HG03571 (cell line): ENCODE measurements at regions not wholly inside any gene's neighbourhood (a gene's known extent, or its start where the extent isn't known, plus 50 kb on each side); places are given as distances from the start of the nearest gene placed in this dataset.

ENCODE experiments used
- ATAC-seq: cut with Tn5 transposase; IDR thresholded peaks from one replicate; pipeline ENCODE4 v1.9.1; 2021; ENCODE audit not compliant: unreplicated experiment

GRCh38 chr7:17477182-17477581 lies 178.7 kb downstream of the AHR start:
- ATAC-seq: no peak

- no peak for ATAC-seq
Measured at GRCh38 chr7:17481118-17481517, 182.7 kb downstream of the AHR start.

GRCh38 chr7:17485368-17485767 lies 186.9 kb downstream of the AHR start:
- no peak for ATAC-seq

- no peak for ATAC-seq
Measured at GRCh38 chr7:17485904-17486303, 187.5 kb downstream of the AHR start.

- ATAC-seq: no peak
Measured at GRCh38 chr7:17486835-17487234, 188.4 kb downstream of the AHR start.

GRCh38 chr7:17487343-17487742 lies 188.9 kb downstream of the AHR start:
- ATAC-seq: no peak

GRCh38 chr7:17488829-17489228 lies 190.4 kb downstream of the AHR start:
- ATAC-seq: no peak

GRCh38 chr7:17489961-17490360 lies 191.5 kb downstream of the AHR start:
- ATAC-seq: no peak

GRCh38 chr7:17490825-17491224 lies 192.4 kb downstream of the AHR start:
- no peak for ATAC-seq

GRCh38 chr7:17492437-17492836 lies 194.0 kb downstream of the AHR start:
- ATAC-seq: no peak

- ATAC-seq: no peak
Measured at GRCh38 chr7:17493446-17493845, 195.0 kb downstream of the AHR start.

- no peak for ATAC-seq
Measured at GRCh38 chr7:17495655-17496394, 197.4 kb downstream of the AHR start.

- ATAC-seq: no peak
Measured at GRCh38 chr7:17497136-17497535, 198.7 kb downstream of the AHR start.

- ATAC-seq: no peak
Measured at GRCh38 chr7:17497549-17498167, 199.2 kb downstream of the AHR start.

- ATAC-seq: no peak
Measured at GRCh38 chr7:17498230-17498629, 199.8 kb downstream of the AHR start.

- no peak for ATAC-seq
Measured at GRCh38 chr7:17500736-17501135, 202.3 kb downstream of the AHR start.

- ATAC-seq: no peak
Measured at GRCh38 chr7:17501441-17502212, 203.2 kb downstream of the AHR start.

GRCh38 chr7:17502213-17503060 lies 204.0 kb downstream of the AHR start:
- ATAC-seq: no peak

- peak; percentile 80 for ATAC-seq
Measured at GRCh38 chr7:17506095-17506494, 207.6 kb downstream of the AHR start.

- no peak for ATAC-seq
Measured at GRCh38 chr7:17506596-17506995, 208.1 kb downstream of the AHR start.

- ATAC-seq: no peak
Measured at GRCh38 chr7:17507717-17508116, 209.3 kb downstream of the AHR start.
